ENCODE measurements at regions not wholly inside any gene's neighbourhood (a gene's known extent, or its start where the extent isn't known, plus 50 kb on each side); places are given as distances from the start of the nearest gene placed in this dataset.

GRCh38 chrX:39104745-39105144 is 303.5 kb downstream of the MID1IP1 start:
- H3K27ac Mint-ChIP-seq = no peak overlapping the region
- no peaks in the 10 kb centered on the region for H3K9me3 Mint-ChIP-seq
- H3K4me3 Mint-ChIP-seq = no peak overlapping the region
- H3K4me1 Mint-ChIP-seq = no peaks in the 10 kb centered on the region
- H3K27me3 Mint-ChIP-seq = no peaks in the 10 kb centered on the region
- CTCF ChIA-PET = no interaction called here
- no peak for DNase-seq
- H3K36me3 Mint-ChIP-seq = no peaks in the 10 kb centered on the region

DNA sequence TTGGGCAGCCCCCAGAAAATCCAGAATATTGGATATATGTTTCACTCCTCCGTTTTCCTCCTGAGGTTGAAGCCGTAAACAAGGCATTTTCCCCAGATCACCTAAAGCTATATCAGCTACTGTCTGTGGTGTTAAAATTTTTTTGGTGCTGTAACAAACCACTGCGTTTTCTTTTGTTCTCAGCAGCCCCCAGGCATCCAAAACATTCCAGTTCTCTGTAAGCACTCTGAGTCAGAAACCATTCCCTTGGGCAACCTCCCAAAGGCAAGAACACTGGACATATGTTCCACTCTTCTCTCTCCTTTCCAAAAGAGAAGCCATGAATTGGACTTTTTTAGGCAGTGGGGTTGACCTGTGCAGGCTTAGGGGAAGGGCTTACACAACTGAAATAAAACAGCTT is 310.9 kb downstream of the MID1IP1 start:
- no peaks in the 10 kb centered on the region for H3K27me3 Mint-ChIP-seq
- no peaks in the 10 kb centered on the region for H3K9me3 Mint-ChIP-seq
- H3K4me1 Mint-ChIP-seq = no peaks in the 10 kb centered on the region
- CTCF ChIA-PET = no interaction called here
- H3K4me3 Mint-ChIP-seq = no peak overlapping the region
- DNase-seq = no peak
- H3K36me3 Mint-ChIP-seq = no peaks in the 10 kb centered on the region
- H3K27ac Mint-ChIP-seq = no peak overlapping the region

DNA sequence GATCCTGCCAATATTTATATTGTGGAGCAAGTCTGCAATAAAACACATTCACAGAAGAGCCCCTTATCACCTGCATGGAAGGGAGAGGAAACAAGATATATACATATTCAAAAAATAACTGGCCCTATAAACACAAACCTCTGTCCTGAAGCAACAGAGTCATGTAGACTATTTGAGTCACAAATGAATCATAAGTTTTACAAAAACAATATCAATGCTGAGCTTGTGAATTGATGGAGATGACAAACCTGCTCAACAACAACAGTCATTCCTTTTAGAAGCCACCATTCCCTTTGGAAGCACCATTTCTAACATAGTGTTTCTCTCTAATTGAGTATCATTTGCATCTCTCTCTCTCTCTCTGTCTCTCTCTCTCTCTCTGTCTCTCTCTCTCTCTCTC is 313.9 kb downstream of the MID1IP1 start:
- Mint-ChIP-seq H3K4me3 (no peak overlapping the region), H3K4me1 (no peaks in the 10 kb centered on the region), H3K36me3 (no peaks in the 10 kb centered on the region), H3K9me3 (no peaks in the 10 kb centered on the region), H3K27ac (no peak overlapping the region), H3K27me3 (no peaks in the 10 kb centered on the region)
- no peak for DNase-seq
- CTCF ChIA-PET = no interaction called here

DNA sequence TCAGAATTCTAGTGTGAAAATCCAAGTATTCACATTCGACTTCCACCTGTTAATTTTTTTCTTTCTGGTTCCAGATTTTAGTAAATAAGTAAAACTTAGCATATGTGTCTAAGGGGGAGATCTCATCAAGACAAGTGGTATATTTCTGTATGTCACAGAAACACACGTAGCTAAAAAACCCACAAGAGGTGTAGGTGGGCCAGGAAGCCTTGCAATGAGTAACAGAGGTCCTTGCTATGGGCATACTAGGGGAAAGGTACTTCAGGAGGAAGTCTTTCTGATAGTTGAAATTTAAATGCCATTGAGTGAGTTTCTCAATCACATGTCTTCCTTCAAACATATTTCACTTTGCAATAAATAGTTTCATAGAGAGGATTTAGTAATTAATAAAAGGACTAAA is 315.8 kb downstream of the MID1IP1 start:
- no peaks in the 10 kb centered on the region for H3K9me3 Mint-ChIP-seq
- H3K27ac Mint-ChIP-seq = no peak overlapping the region
- CTCF ChIA-PET = no interaction called here
- no peak for DNase-seq
- H3K4me3 Mint-ChIP-seq = no peak overlapping the region
- no peaks in the 10 kb centered on the region for H3K4me1 Mint-ChIP-seq
- no peaks in the 10 kb centered on the region for H3K27me3 Mint-ChIP-seq
- H3K36me3 Mint-ChIP-seq = no peaks in the 10 kb centered on the region

DNA sequence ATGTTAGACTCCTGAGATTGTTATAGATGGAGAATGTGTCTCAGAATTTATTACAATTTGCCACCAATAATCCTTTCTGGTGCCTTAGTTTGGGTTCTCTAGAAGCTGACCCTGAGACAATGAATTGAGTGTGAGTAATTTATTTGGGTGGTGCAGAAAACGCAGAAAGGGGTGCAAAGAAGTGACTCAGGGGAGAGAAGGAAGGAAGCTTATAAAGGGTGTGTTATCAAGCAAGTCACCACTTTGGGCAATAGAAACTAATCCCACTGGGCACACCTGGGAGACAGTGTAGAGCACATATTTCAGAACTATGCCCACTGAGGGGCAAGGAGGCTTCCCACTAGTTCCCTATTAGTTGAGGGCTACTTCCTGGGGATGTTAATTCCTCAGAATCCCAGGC is 320.6 kb downstream of the MID1IP1 start:
- DNase-seq = no peak
- Mint-ChIP-seq H3K27me3 (no peaks in the 10 kb centered on the region), H3K27ac (no peak overlapping the region), H3K36me3 (no peaks in the 10 kb centered on the region), H3K9me3 (no peaks in the 10 kb centered on the region), H3K4me1 (no peaks in the 10 kb centered on the region), H3K4me3 (no peak overlapping the region)
- CTCF ChIA-PET = no interaction called here

DNA sequence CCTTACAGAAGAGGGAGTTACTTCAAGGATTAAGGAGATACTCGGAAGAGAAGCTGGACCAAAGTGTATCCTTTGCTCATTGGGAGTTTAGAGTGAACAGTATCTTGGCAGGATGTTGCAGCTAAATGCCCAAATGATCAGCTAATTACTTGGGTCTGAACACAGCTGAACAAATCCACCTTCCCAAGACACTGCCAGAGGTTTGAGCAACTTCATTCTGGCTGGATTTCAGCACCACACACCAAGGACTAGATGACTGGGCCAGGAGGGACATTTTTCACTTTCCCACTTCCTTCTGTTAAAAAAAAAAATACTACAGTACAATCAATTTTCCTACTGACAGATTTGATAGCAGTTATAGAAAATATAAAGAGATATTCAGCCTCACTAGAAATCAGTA is 324.6 kb downstream of the MID1IP1 start:
- Mint-ChIP-seq H3K36me3 (no peaks in the 10 kb centered on the region), H3K9me3 (no peaks in the 10 kb centered on the region), H3K4me3 (no peak overlapping the region), H3K4me1 (no peaks in the 10 kb centered on the region), H3K27ac (no peak overlapping the region), H3K27me3 (no peaks in the 10 kb centered on the region)
- CTCF ChIA-PET = no interaction called here
- no peak for DNase-seq

- Mint-ChIP-seq H3K27me3 (no peaks in the 10 kb centered on the region), H3K4me3 (no peak overlapping the region), H3K27ac (no peak overlapping the region), H3K4me1 (no peaks in the 10 kb centered on the region), H3K9me3 (no peaks in the 10 kb centered on the region), H3K36me3 (no peaks in the 10 kb centered on the region)
- CTCF ChIA-PET = interaction anchor here (0.8 to 1.5 kb wide), 2 partner anchors 28 to 379 kb away, joined by 3 read pairs; no protein-coding TSS in a partner anchor
- DNase-seq = peak; percentile 21
Observed at GRCh38 chrX:39133971-39134370, 332.7 kb downstream of the MID1IP1 start.

GRCh38 chrX:39137363-39137954 is 336.2 kb downstream of the MID1IP1 start:
- no peaks in the 10 kb centered on the region for H3K9me3 Mint-ChIP-seq
- no peaks in the 10 kb centered on the region for H3K4me1 Mint-ChIP-seq
- no peak for DNase-seq
- H3K4me3 Mint-ChIP-seq = no peak overlapping the region
- no peaks in the 10 kb centered on the region for H3K36me3 Mint-ChIP-seq
- no peak overlapping the region for H3K27ac Mint-ChIP-seq
- H3K27me3 Mint-ChIP-seq = no peaks in the 10 kb centered on the region
- CTCF ChIA-PET = no interaction called here

DNA sequence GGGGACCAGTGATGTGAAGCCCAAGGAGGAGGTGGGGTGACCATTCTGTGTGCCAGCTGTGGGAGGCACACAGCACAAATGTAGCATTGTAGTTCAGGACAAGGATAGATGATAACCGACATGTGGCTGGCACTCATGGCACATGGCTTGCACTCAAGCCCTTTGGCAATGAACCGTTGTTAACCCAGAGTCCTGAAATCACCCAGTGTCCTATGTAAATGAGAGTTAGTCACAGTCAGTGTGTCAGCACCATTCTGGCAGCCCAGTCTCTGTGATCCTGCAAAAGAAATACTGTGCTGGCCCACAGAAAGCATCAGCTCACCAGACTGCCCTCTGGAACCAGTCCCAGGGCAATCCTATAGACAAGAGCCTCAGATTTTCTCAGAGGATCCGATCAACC is 339.3 kb downstream of the MID1IP1 start:
- Mint-ChIP-seq H3K4me3 (no peak overlapping the region), H3K27me3 (no peaks in the 10 kb centered on the region), H3K36me3 (no peaks in the 10 kb centered on the region), H3K27ac (no peak overlapping the region), H3K4me1 (no peaks in the 10 kb centered on the region), H3K9me3 (no peaks in the 10 kb centered on the region)
- CTCF ChIA-PET = interaction anchor here (1.8 kb wide), 1 partner anchor 9 kb away, joined by 4 read pairs; no protein-coding TSS in a partner anchor
- DNase-seq = no peak

DNA sequence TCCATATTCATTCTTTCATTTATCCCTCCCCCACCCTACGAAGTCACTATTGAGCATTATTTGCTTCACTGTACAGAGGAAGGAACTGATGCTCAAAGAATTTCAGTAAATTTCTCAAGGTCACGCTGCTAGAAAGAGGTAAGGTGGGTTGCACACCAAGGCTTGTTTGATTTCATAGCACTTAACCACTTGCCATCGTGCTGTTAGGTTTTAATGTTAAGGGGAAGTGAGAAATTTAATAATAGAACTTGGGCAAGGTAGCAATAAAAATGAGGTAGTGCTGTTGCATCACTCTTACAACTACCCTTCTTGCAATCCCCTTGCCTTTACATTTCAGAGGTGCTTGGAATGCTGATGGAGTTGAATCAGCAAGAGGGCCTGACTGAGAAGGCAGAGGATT is 343.1 kb downstream of the MID1IP1 start:
- DNase-seq = no peak
- Mint-ChIP-seq H3K9me3 (no peaks in the 10 kb centered on the region), H3K4me1 (no peaks in the 10 kb centered on the region), H3K36me3 (no peaks in the 10 kb centered on the region), H3K4me3 (no peak overlapping the region), H3K27me3 (no peaks in the 10 kb centered on the region), H3K27ac (no peak overlapping the region)
- CTCF ChIA-PET = no interaction called here

DNA sequence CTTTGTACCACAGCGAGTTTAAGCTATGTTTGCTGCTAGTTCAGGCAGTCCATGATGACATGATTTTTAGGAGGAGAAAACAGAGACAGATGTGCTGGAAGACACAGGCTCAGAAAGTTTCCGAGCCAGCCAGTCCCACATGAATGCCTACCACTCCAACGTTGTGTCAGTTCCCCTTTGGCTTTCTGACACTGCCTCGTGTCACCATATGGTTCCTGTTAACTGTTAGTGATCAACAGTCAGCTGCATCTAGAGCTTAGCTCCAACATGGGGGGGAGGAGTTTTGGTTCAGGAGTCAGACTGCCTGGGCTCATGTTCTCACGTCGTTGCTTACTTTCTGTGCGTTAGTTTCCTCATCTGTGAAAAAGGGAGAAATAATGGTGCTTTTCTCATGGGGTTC is 343.7 kb downstream of the MID1IP1 start:
- H3K27me3 Mint-ChIP-seq = no peaks in the 10 kb centered on the region
- no peak for DNase-seq
- H3K4me3 Mint-ChIP-seq = no peak overlapping the region
- no peaks in the 10 kb centered on the region for H3K4me1 Mint-ChIP-seq
- no peak overlapping the region for H3K27ac Mint-ChIP-seq
- no peaks in the 10 kb centered on the region for H3K36me3 Mint-ChIP-seq
- no peaks in the 10 kb centered on the region for H3K9me3 Mint-ChIP-seq
- CTCF ChIA-PET = no interaction called here

DNA sequence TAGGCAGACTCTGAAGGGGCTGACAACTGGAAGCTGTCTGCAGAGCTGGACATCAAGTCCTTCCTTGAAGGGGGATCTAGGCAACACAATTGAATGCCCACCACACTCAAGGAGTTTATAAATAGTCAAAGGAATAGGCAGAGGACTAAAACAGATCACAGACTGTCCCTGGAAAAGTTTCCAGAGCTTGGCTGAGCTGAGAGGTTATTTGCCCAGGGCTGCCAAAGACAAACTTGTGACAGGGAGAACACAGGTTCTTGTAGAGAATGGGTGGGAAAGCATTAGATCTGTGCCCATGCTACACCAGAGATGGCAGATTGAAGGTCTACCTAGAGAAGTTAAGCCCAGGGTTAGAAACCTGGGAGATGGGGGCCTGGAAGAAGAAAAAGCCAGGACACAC is 344.6 kb downstream of the MID1IP1 start:
- Mint-ChIP-seq H3K27ac (no peak overlapping the region), H3K27me3 (no peaks in the 10 kb centered on the region), H3K4me3 (no peak overlapping the region), H3K4me1 (no peaks in the 10 kb centered on the region), H3K36me3 (no peaks in the 10 kb centered on the region), H3K9me3 (no peaks in the 10 kb centered on the region)
- DNase-seq = no peak
- CTCF ChIA-PET = no interaction called here

GRCh38 chrX:39149761-39150160 is 348.5 kb downstream of the MID1IP1 start:
- peak; percentile 70 for DNase-seq
- CTCF ChIA-PET = interaction anchor here (1.0 to 3.0 kb wide), 7 partner anchors 10 to 399 kb away, joined by 3 to 14 read pairs (median 3); no protein-coding TSS in a partner anchor
- no peaks in the 10 kb centered on the region for H3K4me1 Mint-ChIP-seq
- no peak overlapping the region for H3K4me3 Mint-ChIP-seq
- H3K36me3 Mint-ChIP-seq = no peaks in the 10 kb centered on the region
- H3K27me3 Mint-ChIP-seq = no peaks in the 10 kb centered on the region
- H3K9me3 Mint-ChIP-seq = no peaks in the 10 kb centered on the region
- no peak overlapping the region for H3K27ac Mint-ChIP-seq

- CTCF ChIA-PET = interaction anchor here (0.7 to 3.0 kb wide), 10 partner anchors 9 to 487 kb away, joined by 3 to 14 read pairs (median 3); no protein-coding TSS in a partner anchor
- no peak overlapping the region for H3K4me3 Mint-ChIP-seq
- no peak overlapping the region for H3K27ac Mint-ChIP-seq
- H3K36me3 Mint-ChIP-seq = no peaks in the 10 kb centered on the region
- DNase-seq = no peak
- no peaks in the 10 kb centered on the region for H3K4me1 Mint-ChIP-seq
- no peaks in the 10 kb centered on the region for H3K27me3 Mint-ChIP-seq
- no peaks in the 10 kb centered on the region for H3K9me3 Mint-ChIP-seq
Observed at GRCh38 chrX:39150220-39150619, 349.0 kb downstream of the MID1IP1 start.

DNA sequence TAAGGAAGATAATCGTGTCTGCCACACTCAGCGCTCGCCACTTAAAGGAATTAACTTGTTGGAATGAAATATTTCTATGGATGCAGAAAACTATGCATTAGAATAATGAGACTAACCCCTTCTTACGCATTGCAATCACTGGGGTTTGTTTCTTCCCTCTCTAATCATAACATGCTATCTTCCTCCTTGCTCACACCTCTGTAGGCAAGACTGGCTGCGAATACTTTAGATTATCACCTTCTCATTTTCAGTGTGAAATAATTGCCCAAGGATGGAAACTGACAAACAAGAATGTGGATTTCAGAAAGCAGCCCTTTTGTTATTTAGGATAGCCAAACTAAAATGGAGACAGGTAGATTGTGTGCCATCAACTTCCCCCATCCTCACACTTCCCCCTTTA is 349.4 kb downstream of the MID1IP1 start:
- no peak overlapping the region for H3K27ac Mint-ChIP-seq
- CTCF ChIA-PET = interaction anchor here (0.7 to 3.0 kb wide), 6 partner anchors 167 to 487 kb away, joined by 3 to 14 read pairs (median 3); no protein-coding TSS in a partner anchor
- no peaks in the 10 kb centered on the region for H3K9me3 Mint-ChIP-seq
- H3K4me1 Mint-ChIP-seq = no peaks in the 10 kb centered on the region
- H3K36me3 Mint-ChIP-seq = no peaks in the 10 kb centered on the region
- H3K4me3 Mint-ChIP-seq = no peak overlapping the region
- no peaks in the 10 kb centered on the region for H3K27me3 Mint-ChIP-seq
- DNase-seq = no peak
